PC-3 (cell line): ENCODE measurements at regions not wholly inside any gene's neighbourhood (a gene's known extent, or its start where the extent isn't known, plus 50 kb on each side); places are given as distances from the start of the nearest gene placed in this dataset.

Source experiments
- CTCF ChIP-seq: fragments of 300-600 bp; sonication (generic); conservative IDR thresholded peaks from 2 replicates; pipeline ENCODE4 v1.5.1; 2017; ENCODE audit warnings: antibody characterized with exemption, low read depth, mild to moderate bottlenecking, low read length
- EZH2 ChIP-seq: fragments of 300-600 bp; sonication (generic); IDR thresholded peaks from one replicate; pipeline ENCODE4 v1.6.1; 2017; ENCODE audit warnings: antibody characterized with exemption, mild to moderate bottlenecking, low read length; ENCODE audit not compliant: unreplicated experiment
- EZH2phosphoT487 ChIP-seq: fragments of 300-600 bp; sonication (generic); IDR thresholded peaks from 2 replicates; pipeline ENCODE4 v1.6.1; 2018; ENCODE audit warnings: mild to moderate bottlenecking, antibody characterized with exemption, low read length, borderline replicate concordance

GRCh38 chr3:154658000-154658399 is 228.0 kb upstream of the GPR149 start:
- TF ChIP-seq CTCF (no peak), EZH2phosphoT487 (no peak), EZH2 (no peak)
